Fibroblast of lung (primary cell): ENCODE measurements at regions not wholly inside any gene's neighbourhood (a gene's known extent, or its start where the extent isn't known, plus 50 kb on each side); places are given as distances from the start of the nearest gene placed in this dataset.

Source experiments
- DNase-seq, 2 donors: peaks; one replicate each; pipeline versions ENCODE4 v3.0.0 to v3.0.0-alpha.2; 2010; ENCODE audit warnings: low read depth in 2 of 2
- H2AFZ ChIP-seq: 2 replicates; pipeline ENCODE4 v1.5.1; 2012; ENCODE audit warnings: low read length, control low read depth, inconsistent platforms
- H3K27ac ChIP-seq: 2 replicates; pipeline ENCODE4 v1.5.1; 2011; ENCODE audit warnings: low read length, control low read depth; ENCODE audit not compliant: insufficient read depth
- H3K27me3 ChIP-seq: 2 replicates; pipeline ENCODE4 v1.5.1; 2011; ENCODE audit warnings: mild to moderate bottlenecking, low read length; ENCODE audit not compliant: control insufficient read depth, insufficient read depth
- H3K36me3 ChIP-seq: 2 replicates; pipeline ENCODE4 v1.5.1; 2011; ENCODE audit warnings: low read length; ENCODE audit not compliant: control insufficient read depth, insufficient read depth
- H3K4me1 ChIP-seq: 2 replicates; pipeline ENCODE4 v1.5.1; 2011; ENCODE audit warnings: low read length; ENCODE audit not compliant: control insufficient read depth, insufficient read depth; ENCODE audit errors: extremely low read depth
- H3K4me2 ChIP-seq: 2 replicates; pipeline ENCODE4 v1.5.1; 2011; ENCODE audit warnings: low read length, control low read depth; ENCODE audit not compliant: insufficient read depth; ENCODE audit errors: extremely low read depth
- H3K4me3 ChIP-seq, 4 experiments: fragments of 200-600 bp in 1 of 4; sonication (generic) in 1 of 4; replicated peaks in 1 of 4; 2 replicates each; pipeline ENCODE4 v1.5.1; 2011 to 2016; ENCODE audit warnings: low read length in 4 of 4, low read depth in 3 of 4, mild to moderate bottlenecking in 3 of 4, control low read depth in 2 of 4, inconsistent platforms in 1 of 4, mixed read lengths in 1 of 4; ENCODE audit not compliant: insufficient read depth in 1 of 4; ENCODE audit errors: control extremely low read depth in 1 of 4
- H3K79me2 ChIP-seq: 2 replicates; pipeline ENCODE4 v1.5.1; 2012; ENCODE audit warnings: mild to moderate bottlenecking, low read length, inconsistent platforms; ENCODE audit not compliant: control insufficient read depth, insufficient read depth
- H3K9ac ChIP-seq: 2 replicates; pipeline ENCODE4 v1.5.1; 2011; ENCODE audit warnings: mild to moderate bottlenecking, low read length, control low read depth; ENCODE audit not compliant: insufficient read depth
- H3K9me3 ChIP-seq: 2 replicates; pipeline ENCODE4 v1.5.1; 2012; ENCODE audit warnings: low read depth, low read length; ENCODE audit not compliant: control insufficient read depth, insufficient read depth
- H4K20me1 ChIP-seq: 2 replicates; pipeline ENCODE4 v1.5.1; 2011; ENCODE audit warnings: low read length; ENCODE audit not compliant: control insufficient read depth, insufficient read depth; ENCODE audit errors: extremely low read depth
- EZH2 ChIP-seq: IDR thresholded peaks from 2 replicates; pipeline ENCODE4 v1.5.1; 2012; ENCODE audit warnings: low read length, control low read depth, mild to moderate bottlenecking; ENCODE audit errors: missing control alignments
- TF ChIP-seq, protein P1 (sequence below), 2 donors: IDR thresholded peaks in 1 of 2; conservative IDR thresholded peaks in 1 of 2; 1 replicate in 1 of 2; 2 replicates in 1 of 2; pipeline ENCODE4 v1.5.1; 2011 to 2012; ENCODE audit warnings: low read length in 2 of 2, control low read depth in 1 of 2, inconsistent platforms in 1 of 2, low read depth in 1 of 2, mild to moderate bottlenecking in 1 of 2

DNA sequence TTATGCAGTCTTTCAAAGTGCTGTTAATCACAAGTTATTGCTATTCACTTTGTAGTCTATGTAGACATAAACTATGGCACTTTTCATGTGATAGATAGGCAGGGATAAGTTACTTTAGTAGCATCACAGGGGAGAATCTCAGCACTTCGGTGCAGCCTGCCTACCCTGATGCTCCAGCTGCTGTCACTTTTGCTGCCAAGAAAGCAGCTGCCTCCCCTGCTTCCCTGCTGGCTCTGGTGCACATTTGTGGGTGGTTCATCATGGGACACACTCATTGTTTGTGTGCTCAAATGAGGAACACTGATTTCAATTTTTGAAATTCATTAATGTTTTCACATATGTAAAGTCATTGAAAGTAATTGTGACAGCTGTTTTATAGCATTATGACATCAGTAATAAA lies 272.6 kb downstream of the S1PR1 start:
- H3K36me3 ChIP-seq, result no peaks in the 10 kb centered on the region
- H3K27me3 ChIP-seq, result no peaks in the 10 kb centered on the region
- no peaks in the 10 kb centered on the region for H4K20me1 ChIP-seq
- H2AFZ ChIP-seq, result no peak overlapping the region
- no peaks in the 10 kb centered on the region for H3K9me3 ChIP-seq
- no peak for TF ChIP-seq EZH2
- no peak overlapping the region for H3K4me3 ChIP-seq
- H3K9ac ChIP-seq, result no peak overlapping the region
- no peaks in the 10 kb centered on the region for H3K4me1 ChIP-seq
- H3K79me2 ChIP-seq, result no peaks in the 10 kb centered on the region
- no peak for DNase-seq
- no peak overlapping the region for H3K4me2 ChIP-seq
- H3K27ac ChIP-seq, result no peak overlapping the region

DNA sequence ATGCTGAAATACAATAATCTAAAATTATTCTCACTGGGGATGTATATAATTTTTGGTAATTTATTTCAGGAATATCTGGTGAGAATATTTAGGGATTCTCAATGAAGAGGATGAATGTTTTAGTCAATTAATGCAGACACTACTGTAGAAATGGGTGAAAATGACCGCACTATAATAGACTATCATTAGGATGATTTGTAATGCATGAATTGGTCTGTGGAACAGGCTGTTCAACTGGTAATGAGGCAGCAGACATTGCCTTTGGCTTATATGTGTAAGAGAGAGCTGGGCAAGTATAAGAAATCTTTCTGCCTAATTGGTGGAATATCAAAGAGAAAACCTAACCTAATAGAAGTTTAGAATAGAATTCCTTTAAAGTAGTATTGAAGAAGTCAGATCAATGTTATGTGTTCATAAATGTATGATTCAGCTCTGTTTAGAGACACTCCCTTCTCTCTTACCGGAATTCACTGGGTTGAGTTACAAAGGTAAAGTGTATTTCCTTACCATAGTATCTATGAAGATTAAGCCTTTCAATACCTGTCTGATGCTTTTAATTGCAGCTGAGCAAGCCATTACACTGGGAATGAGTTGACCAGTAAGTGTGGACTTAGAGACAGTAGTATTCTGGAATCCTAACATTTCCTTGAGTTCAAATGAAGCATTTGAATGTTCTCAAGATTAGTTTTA lies 274.5 kb downstream of the S1PR1 start:
- Histone ChIP-seq H3K4me3 (no peak overlapping the region), H3K79me2 (no peaks in the 10 kb centered on the region), H3K4me2 (no peak overlapping the region), H4K20me1 (no peaks in the 10 kb centered on the region), H2AFZ (no peak overlapping the region), H3K36me3 (no peaks in the 10 kb centered on the region), H3K4me1 (no peaks in the 10 kb centered on the region), H3K27me3 (no peaks in the 10 kb centered on the region), H3K9ac (no peak overlapping the region), H3K9me3 (no peaks in the 10 kb centered on the region), H3K27ac (no peak overlapping the region)
- no peak for TF ChIP-seq EZH2
- TF ChIP-seq, protein P1, sequence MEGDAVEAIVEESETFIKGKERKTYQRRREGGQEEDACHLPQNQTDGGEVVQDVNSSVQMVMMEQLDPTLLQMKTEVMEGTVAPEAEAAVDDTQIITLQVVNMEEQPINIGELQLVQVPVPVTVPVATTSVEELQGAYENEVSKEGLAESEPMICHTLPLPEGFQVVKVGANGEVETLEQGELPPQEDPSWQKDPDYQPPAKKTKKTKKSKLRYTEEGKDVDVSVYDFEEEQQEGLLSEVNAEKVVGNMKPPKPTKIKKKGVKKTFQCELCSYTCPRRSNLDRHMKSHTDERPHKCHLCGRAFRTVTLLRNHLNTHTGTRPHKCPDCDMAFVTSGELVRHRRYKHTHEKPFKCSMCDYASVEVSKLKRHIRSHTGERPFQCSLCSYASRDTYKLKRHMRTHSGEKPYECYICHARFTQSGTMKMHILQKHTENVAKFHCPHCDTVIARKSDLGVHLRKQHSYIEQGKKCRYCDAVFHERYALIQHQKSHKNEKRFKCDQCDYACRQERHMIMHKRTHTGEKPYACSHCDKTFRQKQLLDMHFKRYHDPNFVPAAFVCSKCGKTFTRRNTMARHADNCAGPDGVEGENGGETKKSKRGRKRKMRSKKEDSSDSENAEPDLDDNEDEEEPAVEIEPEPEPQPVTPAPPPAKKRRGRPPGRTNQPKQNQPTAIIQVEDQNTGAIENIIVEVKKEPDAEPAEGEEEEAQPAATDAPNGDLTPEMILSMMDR (conservative IDR thresholded peaks at IDR 0.05 in 1 of 2, IDR thresholded peaks at IDR 0.05 in 1 of 2; ENCODE audit: low read depth in 1 of 2, low read length in 2 of 2), result no peak
- DNase-seq, result no peak

DNA sequence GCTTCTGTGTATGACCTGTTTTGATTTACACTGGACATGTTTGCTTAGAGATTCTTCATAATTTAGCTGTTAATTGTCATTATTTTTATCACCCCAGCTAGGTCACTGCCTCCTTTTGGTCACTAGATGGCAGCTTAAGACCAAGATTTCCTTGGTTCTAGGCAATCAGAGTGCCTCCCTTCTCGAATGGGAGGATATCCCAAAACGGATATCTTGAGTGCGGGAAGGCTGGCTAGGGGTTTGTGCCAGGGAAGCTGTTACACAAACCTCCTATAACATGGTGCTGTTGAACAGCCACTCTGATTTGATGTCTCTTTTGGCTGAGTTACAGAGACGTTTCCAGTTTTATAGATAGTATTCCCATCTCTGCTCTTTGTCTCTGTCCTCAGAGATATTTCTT lies 283.5 kb downstream of the S1PR1 start:
- no peak overlapping the region for H3K27ac ChIP-seq
- no peak overlapping the region for H3K4me3 ChIP-seq
- no peaks in the 10 kb centered on the region for H3K79me2 ChIP-seq
- H3K27me3 ChIP-seq, result no peaks in the 10 kb centered on the region
- no peaks in the 10 kb centered on the region for H4K20me1 ChIP-seq
- H3K4me2 ChIP-seq, result no peak overlapping the region
- peak; percentile 18 to 61 for DNase-seq
- H2AFZ ChIP-seq, result no peak overlapping the region
- TF ChIP-seq, protein P1 (conservative IDR thresholded peaks at IDR 0.05 in 1 of 2, IDR thresholded peaks at IDR 0.05 in 1 of 2; ENCODE audit: low read depth in 1 of 2, low read length in 2 of 2), result peak; percentile 84 to 88
- no peak for TF ChIP-seq EZH2
- no peaks in the 10 kb centered on the region for H3K4me1 ChIP-seq
- H3K36me3 ChIP-seq, result no peaks in the 10 kb centered on the region
- H3K9me3 ChIP-seq, result no peaks in the 10 kb centered on the region
- no peak overlapping the region for H3K9ac ChIP-seq
